Suprapubic skin (tissue), 4 donors: ENCODE measurements at regions not wholly inside any gene's neighbourhood (a gene's known extent, or its start where the extent isn't known, plus 50 kb on each side); places are given as distances from the start of the nearest gene placed in this dataset.

Experiments used
- DNase-seq, 2 donors: peaks; one replicate each; pipeline ENCODE4 v3.0.0-alpha.2; 2019; ENCODE audit warnings: low spot score in 2 of 2
- H3K27ac ChIP-seq: fragments of 200-600 bp; sonication (generic); one replicate; pipeline ENCODE4 v1.5.1; 2019
- H3K27me3 ChIP-seq: fragments of 200-600 bp; sonication (generic); one replicate; pipeline ENCODE4 v1.5.1; 2019
- H3K36me3 ChIP-seq: fragments of 200-600 bp; sonication (generic); one replicate; pipeline ENCODE4 v1.5.1; 2019
- H3K4me1 ChIP-seq: fragments of 200-600 bp; sonication (generic); one replicate; pipeline ENCODE4 v1.5.1; 2019
- H3K4me3 ChIP-seq: fragments of 200-600 bp; sonication (generic); one replicate; pipeline ENCODE4 v1.5.1; 2019; ENCODE audit warnings: mild to moderate bottlenecking
- H3K9me3 ChIP-seq: fragments of 200-600 bp; sonication (generic); one replicate; pipeline ENCODE4 v1.5.1; 2019
- EP300 ChIP-seq: sonication (generic); formaldehyde crosslinking; IDR thresholded peaks from one replicate; pipeline ENCODE4 v1.6.1; 2017; ENCODE audit warnings: antibody characterized with exemption
- POLR2A ChIP-seq, 2 donors: fragments of 450-650 bp; IDR thresholded peaks; one replicate each; pipeline ENCODE4 v1.6.1; 2017; ENCODE audit warnings: antibody characterized with exemption in 2 of 2, mild to moderate bottlenecking in 2 of 2, moderate library complexity in 2 of 2
- POLR2AphosphoS5 ChIP-seq, 3 donors: sonication (generic); formaldehyde crosslinking; IDR thresholded peaks; one replicate each; pipeline ENCODE4 v1.6.1; 2017; ENCODE audit warnings: antibody characterized with exemption in 3 of 3
- WGBS: methylation state at CpG from one replicate; pipeline ENCODE4 v1.1.5; 2018; 5-methylcytosine and 5-hydroxymethylcytosine counted together
- TF ChIP-seq, protein P1 (sequence below), 2 donors: fragments of 200-600 bp in 1 of 2; fragments of 450-650 bp in 1 of 2; sonication (generic) in 1 of 2; IDR thresholded peaks; one replicate each; pipeline ENCODE4 v1.5.1; 2016 to 2019; ENCODE audit warnings: antibody characterized with exemption in 2 of 2, mild to moderate bottlenecking in 1 of 2, moderate library complexity in 1 of 2

DNA sequence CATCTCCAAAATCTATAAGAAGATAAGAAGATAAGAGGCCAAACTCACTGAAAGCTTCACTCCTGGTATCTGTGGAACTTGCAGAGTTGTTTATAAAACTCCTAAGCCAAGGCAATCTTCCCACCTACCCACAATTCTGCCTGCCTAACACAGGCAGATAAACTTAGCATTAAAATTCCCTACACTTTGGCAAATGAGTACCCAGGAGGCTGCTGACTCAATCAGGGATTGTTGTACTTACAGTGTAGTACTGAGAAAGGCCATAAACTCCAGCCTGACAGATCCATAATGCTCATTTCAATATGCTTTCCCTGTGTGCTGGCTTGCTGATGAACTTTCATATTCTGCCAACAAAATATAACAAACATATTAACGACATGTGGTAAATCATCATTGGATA is 725.2 kb downstream of the BRINP1 start:
- Histone ChIP-seq H3K27me3 (no peaks in the 10 kb centered on the region), H3K4me3 (no peak overlapping the region), H3K36me3 (no peaks in the 10 kb centered on the region), H3K27ac (no peak overlapping the region), H3K9me3 (peaks cover 10% of the 10 kb centered on the region), H3K4me1 (no peaks in the 10 kb centered on the region)
- TF ChIP-seq POLR2AphosphoS5 (IDR thresholded peaks at IDR 0.05) (no peak), POLR2A (IDR thresholded peaks at IDR 0.05) (no peak), EP300 (no peak)
- TF ChIP-seq, protein P1, sequence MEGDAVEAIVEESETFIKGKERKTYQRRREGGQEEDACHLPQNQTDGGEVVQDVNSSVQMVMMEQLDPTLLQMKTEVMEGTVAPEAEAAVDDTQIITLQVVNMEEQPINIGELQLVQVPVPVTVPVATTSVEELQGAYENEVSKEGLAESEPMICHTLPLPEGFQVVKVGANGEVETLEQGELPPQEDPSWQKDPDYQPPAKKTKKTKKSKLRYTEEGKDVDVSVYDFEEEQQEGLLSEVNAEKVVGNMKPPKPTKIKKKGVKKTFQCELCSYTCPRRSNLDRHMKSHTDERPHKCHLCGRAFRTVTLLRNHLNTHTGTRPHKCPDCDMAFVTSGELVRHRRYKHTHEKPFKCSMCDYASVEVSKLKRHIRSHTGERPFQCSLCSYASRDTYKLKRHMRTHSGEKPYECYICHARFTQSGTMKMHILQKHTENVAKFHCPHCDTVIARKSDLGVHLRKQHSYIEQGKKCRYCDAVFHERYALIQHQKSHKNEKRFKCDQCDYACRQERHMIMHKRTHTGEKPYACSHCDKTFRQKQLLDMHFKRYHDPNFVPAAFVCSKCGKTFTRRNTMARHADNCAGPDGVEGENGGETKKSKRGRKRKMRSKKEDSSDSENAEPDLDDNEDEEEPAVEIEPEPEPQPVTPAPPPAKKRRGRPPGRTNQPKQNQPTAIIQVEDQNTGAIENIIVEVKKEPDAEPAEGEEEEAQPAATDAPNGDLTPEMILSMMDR (IDR thresholded peaks at IDR 0.05) = no peak
- no peak for DNase-seq
- WGBS = 88% methylated on average over 1 of the region's 1 CpG

DNA sequence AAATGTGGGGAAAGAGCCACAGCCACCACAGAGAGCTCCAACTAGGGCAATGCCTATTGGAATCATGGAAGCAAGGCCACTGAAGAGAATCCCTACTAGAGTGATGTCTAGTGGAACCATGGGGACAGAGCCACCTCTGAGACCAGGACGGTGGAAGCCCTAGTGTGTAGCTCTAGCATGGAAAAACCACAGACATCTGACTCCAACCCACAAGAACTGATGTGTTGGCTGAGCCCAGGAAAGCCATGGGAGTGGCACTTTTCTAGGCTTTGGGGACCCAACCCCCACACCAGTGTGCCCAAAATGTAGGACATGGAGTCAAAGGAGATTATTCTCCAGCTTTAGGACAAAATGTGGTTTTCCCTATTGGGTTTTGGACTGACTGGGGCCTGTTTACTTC is 721.9 kb downstream of the BRINP1 start:
- no peaks in the 10 kb centered on the region for H3K4me1 ChIP-seq
- no peak overlapping the region for H3K27ac ChIP-seq
- WGBS = 50% methylated on average over 1 of the region's 1 CpG
- TF ChIP-seq POLR2AphosphoS5 (IDR thresholded peaks at IDR 0.05) (no peak), POLR2A (IDR thresholded peaks at IDR 0.05) (no peak), EP300 (no peak)
- TF ChIP-seq, protein P1 (IDR thresholded peaks at IDR 0.05) = no peak
- DNase-seq = no peak
- H3K4me3 ChIP-seq = no peak overlapping the region
- peaks cover 10% of the 10 kb centered on the region for H3K9me3 ChIP-seq
- H3K27me3 ChIP-seq = no peaks in the 10 kb centered on the region
- no peaks in the 10 kb centered on the region for H3K36me3 ChIP-seq

DNA sequence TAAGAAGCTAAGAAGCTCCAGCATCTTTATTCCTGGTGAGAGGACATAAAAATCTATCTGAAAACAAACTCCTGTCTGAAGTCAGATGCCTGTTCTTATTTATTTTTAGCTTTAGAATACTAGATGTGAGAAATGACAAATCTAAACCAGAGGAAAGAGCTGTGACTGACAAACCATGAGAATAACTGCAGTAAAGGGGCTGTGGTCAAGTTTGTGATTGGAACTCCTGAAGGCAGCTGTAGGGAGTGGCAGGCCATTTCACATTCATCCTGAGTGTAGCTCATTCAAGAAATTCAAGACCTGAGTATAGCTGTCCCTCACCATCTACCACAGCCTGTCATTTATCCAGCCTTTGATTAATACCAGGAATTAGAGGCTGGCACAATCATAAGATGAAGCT is 718.8 kb downstream of the BRINP1 start:
- H3K4me1 ChIP-seq = no peaks in the 10 kb centered on the region
- TF ChIP-seq, protein P1 (IDR thresholded peaks at IDR 0.05) = no peak
- TF ChIP-seq POLR2A (IDR thresholded peaks at IDR 0.05) (no peak), EP300 (no peak), POLR2AphosphoS5 (IDR thresholded peaks at IDR 0.05) (no peak)
- H3K9me3 ChIP-seq = peaks cover 10% of the 10 kb centered on the region
- no peaks in the 10 kb centered on the region for H3K27me3 ChIP-seq
- H3K4me3 ChIP-seq = no peak overlapping the region
- no peaks in the 10 kb centered on the region for H3K36me3 ChIP-seq
- no peak for DNase-seq
- no peak overlapping the region for H3K27ac ChIP-seq

DNA sequence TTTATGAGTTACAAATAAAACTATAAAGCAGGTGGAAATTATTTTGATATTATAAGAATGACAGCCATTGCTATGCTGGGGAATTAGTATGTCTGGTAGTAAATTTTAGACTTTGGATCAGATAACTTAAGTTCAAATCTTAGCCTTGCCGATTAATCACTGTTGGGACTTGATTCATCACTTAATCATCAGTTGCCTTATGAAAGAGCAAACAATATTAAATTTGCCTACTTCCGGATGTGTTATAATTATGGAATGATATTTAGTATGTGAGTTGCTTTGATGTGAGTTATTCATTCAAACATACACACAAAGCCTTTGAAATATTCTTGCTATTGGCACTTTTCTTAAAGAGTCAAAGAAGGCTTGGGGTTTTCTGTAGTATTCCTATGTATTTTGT is 717.7 kb downstream of the BRINP1 start:
- no peaks in the 10 kb centered on the region for H3K4me1 ChIP-seq
- H3K27me3 ChIP-seq = no peaks in the 10 kb centered on the region
- H3K9me3 ChIP-seq = peaks cover 3% of the 10 kb centered on the region
- TF ChIP-seq POLR2A (IDR thresholded peaks at IDR 0.05) (no peak), EP300 (no peak), POLR2AphosphoS5 (IDR thresholded peaks at IDR 0.05) (no peak)
- TF ChIP-seq, protein P1 (IDR thresholded peaks at IDR 0.05) = no peak
- 51% methylated on average over 2 of the region's 2 CpGs for WGBS
- no peak overlapping the region for H3K27ac ChIP-seq
- no peak overlapping the region for H3K4me3 ChIP-seq
- DNase-seq = no peak
- no peaks in the 10 kb centered on the region for H3K36me3 ChIP-seq

DNA sequence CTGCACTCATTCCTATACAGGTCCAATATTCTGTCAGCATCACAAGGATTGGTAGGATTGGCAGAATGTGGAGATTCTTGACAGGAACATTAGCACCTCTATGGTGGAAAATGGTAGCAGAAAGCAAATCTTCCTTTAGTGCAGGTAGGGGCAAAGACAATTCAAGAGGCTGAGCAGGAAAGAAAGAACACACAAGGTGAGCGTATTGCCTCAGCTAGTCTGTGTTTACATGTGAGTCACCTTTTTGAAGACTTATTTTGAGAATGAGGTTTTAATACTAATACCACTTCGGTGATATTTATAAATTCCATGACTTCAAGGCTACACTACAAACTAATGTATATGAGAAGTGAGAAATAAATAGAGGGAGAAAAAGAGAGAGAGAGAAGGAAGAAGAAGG is 717.0 kb downstream of the BRINP1 start:
- Histone ChIP-seq H3K27ac (no peak overlapping the region), H3K4me1 (no peaks in the 10 kb centered on the region), H3K4me3 (no peak overlapping the region), H3K36me3 (no peaks in the 10 kb centered on the region), H3K9me3 (no peaks in the 10 kb centered on the region), H3K27me3 (no peaks in the 10 kb centered on the region)
- no peak for TF ChIP-seq EP300
- TF ChIP-seq, protein P1 (IDR thresholded peaks at IDR 0.05) = no peak
- TF ChIP-seq POLR2AphosphoS5 (IDR thresholded peaks at IDR 0.05) = no peak
- no peak for TF ChIP-seq POLR2A (IDR thresholded peaks at IDR 0.05)
- WGBS = 68% methylated on average over 2 of the region's 2 CpGs
- no peak for DNase-seq
